Skin of body (tissue), 1 donor: ENCODE measurements at regions not wholly inside any gene's neighbourhood (a gene's known extent, or its start where the extent isn't known, plus 50 kb on each side); places are given as distances from the start of the nearest gene placed in this dataset.

ENCODE experiments used
- DNase-seq: peaks from one replicate; lab custom pipeline; 2025; lab: John Stamatoyannopoulos, UW

DNA sequence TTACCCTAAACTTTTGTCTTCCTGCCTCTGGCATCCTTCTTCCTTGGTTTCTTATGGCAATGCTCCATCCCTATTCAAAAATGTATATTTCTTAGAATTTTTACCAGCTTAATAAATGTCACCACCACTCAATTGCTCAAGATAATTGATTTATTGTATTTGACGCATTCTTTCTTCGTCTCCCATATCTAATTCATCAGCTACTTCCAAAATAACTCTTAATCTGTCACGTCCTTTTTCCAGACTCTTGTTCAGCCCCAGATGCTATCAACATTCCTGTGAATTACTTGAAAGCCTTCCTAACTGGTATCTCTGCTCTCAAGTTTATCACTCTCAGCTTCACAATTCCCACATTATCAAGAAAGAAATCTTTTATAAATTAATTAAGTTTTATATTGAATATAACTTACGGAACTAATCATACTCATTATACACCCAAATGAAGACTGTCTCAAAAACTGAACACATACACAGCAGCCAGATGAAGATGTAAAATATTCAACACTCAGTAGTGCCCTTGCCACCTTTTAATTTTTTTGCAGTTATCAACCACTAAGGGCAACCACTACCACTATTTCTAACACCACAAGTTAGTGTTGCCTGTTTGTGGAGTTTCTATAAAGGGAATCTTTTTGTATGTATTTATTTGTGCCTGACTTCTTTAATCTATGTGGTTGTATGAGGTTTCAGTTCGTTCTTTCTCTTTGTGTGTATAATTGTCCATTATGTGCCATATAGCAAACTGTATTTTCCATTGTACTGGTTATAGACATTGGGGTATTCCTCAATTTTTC is 2295.4 kb downstream of the PCDH9 start:
- DNase-seq: no peak

DNA sequence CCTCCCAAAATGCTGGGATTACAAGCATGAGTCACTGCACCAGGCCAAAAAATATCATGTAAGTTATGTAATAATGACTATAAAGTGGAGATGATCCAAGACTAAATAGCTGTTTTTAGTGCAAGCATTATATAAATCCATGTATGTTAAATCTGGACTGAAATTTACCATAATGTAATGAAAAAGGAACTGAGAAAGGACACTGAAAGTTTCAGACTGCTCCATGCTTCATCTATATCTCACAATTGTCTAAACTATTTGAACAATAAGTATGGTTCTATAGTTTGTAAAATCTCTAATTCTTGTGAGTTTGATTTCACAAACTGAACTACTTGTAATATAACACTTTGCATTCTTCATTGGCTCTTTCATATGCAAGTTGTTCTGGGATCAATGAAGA is 2299.5 kb downstream of the PCDH9 start:
- DNase-seq: no peak

DNA sequence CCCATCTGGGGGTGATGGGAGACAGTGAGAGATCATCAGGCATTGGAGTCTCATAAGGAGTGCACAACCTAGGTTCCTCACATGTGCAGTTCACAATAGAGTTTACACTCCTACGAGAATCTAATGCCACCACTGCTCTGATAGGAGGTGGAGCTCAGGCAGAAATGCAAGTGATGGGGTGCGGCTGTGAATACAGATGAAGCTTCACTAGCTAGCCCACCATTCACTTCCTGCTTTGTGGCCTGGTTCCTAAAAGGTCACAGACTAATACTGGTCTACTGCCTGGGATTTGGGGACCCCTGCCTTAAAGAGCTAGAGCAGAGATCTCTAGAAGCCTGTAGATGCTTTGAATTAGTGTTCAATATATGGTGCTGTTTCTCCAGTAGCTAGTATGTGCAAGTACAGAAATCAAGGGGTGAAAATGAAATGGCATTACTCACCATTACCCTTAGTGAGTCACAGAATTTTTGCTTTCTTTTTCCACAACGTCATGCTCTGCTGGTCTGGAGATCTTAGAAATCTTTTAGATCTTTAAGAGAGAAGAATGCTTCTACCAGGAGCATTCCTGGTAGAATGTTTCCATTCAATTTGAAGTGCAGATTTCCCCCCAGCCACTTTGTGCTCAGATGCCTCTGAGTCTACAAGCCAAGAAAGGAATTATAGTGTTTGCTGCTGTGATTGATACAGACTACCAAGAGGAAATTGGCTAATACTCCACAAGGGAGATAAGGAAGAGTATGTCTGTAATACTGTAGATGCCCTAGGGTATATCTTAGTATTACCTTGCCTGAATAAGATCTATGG is 2301.2 kb downstream of the PCDH9 start:
- DNase-seq: no peak

DNA sequence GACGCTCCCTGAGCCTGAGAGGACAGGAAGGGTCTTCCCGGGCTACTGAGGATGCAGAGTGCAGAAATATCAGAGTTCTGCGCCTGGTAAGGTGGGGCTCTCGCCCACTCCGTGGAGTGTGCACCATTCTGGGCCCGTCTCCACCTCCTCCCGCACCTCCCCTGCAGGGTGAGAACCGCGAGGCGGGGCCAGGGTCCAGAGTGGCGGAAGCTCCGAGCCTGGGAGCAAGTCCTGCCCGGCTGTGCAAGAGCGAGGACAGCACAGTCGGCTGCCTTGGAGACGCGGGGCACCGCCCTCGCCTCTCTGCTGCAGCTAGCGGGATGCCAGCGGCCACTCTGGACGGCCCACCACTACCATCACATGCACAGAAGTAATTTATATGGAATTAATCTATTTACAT is 2304.4 kb downstream of the PCDH9 start:
- no peak for DNase-seq

DNA sequence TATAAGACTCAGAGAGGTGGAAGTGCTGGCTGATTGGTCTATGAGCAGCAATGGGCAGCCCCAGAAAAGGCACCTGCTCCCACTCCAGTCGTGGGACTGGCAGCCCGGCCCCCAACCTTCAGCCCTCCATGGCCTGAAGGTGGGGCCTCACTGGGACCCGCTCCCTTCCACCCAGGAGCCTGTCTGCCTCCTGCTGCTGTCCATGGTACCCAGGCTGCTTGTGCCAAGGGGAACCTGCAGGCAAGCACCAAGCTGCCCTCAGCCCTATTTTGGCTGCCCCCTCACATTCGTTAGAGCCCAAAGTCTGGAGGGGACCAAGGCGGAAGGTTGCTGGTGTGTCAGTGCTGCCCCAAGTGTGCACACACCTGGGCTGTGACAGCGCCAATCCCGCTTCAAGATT is 2304.9 kb downstream of the PCDH9 start:
- no peak for DNase-seq

DNA sequence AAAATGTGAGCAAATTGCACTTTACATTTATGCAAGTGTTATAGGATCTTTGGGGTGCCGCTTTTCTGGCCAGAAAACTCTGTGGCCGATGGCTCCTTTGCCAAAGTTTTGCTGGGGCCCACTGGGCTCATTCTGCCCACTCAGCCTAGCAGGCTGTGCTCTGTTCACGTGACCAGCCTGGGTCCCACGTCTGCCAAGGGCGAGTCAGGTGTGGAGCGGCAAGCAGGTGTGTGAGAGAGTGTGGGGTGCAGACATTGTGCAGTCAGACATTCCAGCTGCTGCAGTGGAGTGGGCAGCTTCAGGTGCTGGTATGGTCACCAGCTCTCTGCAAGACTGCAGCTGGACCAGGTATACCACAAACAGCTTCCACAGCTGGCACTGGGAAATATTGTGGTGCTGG is 2305.7 kb downstream of the PCDH9 start:
- DNase-seq: no peak

DNA sequence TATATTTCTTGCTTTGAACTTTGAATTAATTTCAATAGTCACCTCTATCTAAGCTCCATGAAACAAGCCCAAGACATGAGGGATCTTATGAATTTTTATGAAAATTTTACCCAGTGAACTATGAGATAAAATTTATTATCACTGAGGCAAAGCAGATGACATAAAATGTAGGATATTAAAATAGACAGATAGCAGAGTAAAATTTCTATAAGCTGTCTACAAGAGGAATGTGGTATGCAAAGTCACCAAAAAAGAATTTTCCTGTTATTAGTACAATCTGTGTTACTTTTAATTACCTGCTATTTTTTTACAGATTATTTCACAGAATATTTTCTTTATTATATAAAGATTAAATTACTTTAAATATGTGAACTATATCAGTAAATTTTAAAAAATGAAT is 2312.6 kb downstream of the PCDH9 start:
- DNase-seq: no peak

DNA sequence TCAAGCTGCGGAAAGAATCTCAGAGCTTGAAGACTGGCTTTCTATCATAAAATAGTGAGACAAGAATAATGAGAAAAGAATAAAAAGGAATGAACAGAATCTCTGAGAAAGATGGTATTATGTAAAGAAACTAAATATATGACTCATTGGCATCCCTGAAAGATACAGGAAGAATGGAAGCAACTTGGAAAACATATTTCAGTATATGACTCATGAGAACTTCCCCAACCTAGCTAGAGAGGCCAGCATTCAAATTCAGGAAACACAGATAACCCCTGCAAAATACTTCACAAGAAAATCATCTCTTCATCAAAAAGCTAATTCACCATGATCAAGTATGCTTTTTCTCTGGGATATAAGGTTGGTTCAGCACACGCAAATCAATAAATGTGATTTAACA is 2318.0 kb downstream of the PCDH9 start:
- DNase-seq: no peak

DNA sequence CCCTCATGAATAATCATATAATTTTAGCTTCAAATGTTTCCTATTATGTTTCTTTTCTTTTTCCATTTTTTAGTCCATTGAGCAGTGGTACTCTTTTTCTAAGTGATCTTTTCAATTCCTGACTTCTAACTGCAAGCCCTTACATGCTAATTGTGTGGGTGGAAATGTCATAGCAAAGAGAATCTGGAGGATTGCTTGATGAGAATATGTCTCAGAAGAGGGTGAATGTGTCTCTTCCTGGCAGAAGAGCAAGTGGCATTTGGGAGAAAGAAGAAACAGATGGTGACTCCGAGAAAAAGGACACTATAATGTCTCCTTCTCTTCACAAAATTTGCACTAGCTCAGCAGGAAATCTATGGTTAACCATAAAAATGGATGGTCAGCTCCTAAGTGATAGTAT is 2320.0 kb downstream of the PCDH9 start:
- no peak for DNase-seq

DNA sequence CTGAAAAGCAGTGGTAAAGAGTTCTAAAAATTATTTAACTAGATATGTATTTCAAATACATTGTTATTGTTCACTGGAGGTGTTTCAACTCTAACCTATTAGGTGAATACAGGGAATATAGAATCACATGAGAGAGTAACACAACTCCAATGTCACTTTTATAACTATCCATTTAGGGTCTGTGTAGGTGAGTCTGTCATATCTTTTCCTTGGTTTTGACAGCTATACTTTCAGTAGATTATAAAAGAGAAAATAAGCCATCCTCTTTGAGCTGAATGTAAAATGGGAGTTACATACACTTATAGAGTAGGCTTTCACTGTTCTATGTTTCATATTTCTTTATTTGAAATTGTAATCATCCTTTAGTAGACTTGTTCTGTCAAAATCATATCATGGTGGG is 2321.0 kb downstream of the PCDH9 start:
- DNase-seq: no peak

DNA sequence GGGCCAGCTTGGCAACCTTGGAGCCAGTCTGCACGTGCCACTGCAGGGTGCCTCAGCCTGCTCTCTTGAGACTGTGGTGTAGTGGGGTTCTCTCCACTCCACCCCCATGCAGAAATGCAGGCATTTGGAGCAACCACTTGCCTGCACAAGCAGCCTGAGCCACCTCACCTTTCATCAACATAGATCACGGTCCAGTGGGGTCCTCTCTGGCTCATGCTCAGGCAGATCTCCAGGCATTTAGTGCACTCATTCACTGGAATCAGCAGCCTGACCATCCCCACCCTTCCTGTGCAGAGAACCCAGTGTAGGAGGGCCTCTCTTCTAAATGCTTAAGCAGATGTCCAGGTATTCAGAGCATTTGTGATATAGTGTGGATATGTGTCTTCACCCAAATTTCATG is 2330.1 kb downstream of the PCDH9 start:
- DNase-seq: no peak

DNA sequence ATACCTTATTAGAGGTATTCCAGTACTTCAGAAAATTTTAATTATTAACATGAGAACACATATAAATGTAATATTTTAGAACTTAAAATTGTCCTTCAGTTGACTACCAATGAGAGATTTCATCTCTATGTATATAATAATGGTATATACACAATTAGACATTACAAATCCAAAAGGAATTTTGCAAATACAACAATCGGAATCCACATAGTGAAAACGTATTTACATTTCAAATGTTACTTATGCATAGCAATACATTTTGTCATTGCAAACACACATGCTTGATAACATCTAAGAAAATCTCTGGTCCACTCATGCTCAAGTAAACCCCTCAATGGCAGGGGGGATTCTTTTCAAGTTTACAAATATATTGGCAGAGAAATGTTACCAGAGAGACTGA is 2345.2 kb downstream of the PCDH9 start:
- no peak for DNase-seq

DNA sequence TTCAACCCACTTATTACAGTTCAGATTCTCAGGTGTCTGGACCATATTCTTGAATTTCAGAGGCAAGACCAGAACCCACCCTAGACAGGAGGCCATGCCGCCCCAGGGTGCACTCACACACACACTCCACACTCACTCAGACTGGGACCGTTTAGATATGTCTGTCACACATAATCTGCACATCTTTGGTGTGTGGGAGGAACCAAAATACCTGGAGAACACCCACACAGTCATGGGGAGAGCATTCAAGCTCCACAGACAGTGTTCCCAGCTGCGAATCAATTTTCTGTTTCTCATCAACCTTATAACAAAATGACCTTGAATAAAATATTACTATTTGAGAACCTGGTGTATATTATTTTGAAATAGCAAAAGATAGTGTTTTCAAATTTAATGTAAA is 2353.0 kb downstream of the PCDH9 start:
- DNase-seq: no peak

DNA sequence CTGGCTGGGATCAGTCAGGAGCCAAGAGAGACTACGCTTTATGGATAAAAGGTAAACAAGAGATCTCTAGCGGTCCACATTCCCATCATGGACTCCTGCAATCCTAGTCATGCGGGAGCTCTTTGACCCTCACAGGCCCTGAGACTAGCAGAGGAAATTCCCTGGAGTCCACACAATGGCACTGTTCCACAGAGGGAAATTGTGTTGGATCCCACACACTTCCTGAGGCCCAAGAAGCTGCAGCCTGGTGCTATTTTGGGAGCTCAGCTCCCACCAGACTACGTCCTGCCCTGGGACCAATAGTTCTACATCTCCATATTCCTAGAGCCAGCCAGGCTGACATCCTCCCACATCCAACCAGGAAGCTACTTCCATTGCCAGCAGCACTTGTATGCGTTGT is 2358.4 kb downstream of the PCDH9 start:
- DNase-seq: no peak

DNA sequence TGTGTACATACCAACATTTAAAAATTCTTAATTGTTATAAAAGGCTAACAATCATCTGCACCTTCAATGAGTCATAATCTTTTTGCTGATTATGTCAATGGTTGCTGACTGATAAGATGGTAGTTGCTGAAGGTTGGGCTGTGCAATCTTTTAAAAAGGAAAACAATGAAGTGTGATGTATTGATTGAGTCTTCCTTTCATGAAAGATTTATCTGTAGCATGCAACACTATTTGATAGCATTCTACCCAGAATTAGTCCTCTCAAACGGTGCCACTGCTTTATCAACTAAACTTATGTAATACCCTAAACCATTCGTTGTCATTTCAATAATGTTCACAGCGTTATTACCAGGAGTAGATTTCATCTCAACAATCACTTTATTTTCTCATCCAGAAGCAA is 2360.6 kb downstream of the PCDH9 start:
- DNase-seq: no peak

DNA sequence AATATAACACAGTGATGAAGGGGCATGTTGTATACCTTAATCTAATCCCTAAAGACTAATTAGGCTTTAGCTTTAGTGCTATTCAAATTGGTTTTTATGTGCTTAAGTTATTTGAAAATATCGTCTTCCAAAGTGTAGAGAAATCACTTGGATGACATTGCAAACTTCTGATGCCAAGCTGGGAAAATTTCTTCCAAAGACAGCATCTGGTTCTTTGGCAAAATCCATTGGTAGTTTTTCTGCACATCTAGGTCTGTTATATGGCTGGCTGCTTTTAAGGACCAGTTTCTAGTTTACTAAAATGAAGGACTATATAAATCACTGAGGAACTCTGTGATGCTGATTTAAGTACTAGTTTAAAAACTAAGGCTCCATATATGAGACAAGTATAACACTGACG is 2362.3 kb downstream of the PCDH9 start:
- DNase-seq: peak; percentile 2

DNA sequence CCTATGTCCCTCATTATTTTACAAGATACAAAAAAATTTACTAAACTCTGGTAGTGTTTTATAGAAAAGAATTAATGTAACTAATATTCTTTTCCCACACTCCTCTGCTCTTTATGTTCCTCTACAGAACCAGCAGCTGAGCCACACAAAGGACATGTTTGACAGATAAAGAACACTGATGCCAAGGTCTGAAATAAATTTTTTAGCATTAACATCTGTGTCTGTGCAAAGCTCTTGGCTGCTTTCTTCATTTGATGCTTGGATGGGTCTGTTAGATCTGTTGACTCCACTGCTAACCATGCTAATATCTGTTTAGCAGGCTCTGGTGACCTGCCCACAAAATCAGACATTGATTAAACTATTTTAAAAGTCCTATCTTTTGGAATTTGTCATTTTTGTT is 2363.8 kb downstream of the PCDH9 start:
- peak; percentile 14 for DNase-seq

DNA sequence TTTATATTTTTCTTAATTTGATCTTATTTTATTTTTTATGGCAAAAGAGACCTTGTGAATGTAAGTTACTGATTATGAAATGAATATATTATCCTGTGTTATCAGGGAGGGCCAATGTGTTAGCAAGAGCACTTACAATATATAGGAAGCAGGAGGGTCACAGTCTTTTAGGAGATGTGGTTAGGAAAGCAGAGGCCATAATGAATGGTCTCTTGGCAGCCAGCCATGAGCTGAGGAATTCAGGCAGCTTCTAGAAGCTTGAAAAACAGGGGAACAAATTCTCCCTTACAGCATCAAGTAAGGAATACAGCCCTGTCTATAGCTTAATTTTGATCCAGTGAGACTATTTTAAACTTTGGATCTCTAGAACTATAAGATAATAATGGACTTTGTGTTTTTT is 2374.6 kb downstream of the PCDH9 start:
- no peak for DNase-seq

DNA sequence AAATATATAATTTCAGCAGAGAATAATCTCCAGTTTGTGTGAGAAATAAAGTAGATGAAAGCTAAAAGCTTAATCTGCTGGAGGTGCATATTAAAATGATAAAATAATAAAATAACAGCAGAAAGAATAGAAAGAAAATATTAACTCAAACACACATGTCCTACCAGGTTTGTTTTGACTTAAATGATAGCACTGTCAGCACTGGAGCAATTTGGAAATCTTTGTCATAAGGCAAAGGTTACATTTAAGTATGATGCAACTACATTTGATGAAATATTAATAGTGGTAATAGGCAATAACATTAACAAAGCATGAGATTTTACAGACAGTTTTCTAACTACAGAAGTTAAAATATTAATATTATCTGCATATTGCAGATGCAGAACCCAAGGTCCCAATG is 2380.1 kb downstream of the PCDH9 start:
- DNase-seq: no peak

DNA sequence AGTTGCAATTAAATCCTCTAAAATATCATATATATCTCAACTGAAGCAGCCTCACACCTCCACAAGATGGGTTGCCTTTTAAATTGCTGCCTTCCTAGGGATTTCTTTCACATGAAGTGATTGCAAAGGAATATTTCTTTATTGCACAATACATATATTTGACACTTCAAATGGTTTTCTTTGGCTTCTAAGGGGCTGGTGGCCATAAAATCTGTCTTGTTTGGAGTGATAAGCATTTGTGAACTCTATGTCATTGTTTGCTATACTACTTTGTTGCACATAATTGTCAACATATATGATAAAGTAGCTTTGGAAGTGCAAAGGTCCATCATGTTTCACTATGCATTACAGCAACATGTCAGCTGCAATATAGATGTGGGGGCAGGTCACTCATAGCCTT is 2380.9 kb downstream of the PCDH9 start:
- no peak for DNase-seq

DNA sequence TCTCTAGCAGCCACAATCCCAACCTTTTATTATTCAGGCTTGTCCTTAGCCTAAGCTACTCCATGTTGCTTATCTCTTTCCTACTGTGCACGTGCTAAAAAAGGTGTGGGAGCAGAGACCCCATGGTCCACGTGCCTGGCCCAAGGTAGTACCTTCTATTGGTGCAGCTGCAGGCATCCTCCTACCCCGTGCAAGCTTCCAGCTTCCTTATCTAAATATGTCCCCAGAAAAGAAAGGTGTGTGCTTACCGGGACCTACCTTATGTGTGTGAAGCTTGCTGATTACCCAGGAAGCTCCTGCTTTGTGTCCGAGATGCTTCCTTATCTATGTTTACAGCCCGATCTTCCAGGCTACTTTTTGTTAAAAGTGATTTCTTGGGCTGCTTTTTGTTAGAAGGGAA is 2382.4 kb downstream of the PCDH9 start:
- DNase-seq: no peak

DNA sequence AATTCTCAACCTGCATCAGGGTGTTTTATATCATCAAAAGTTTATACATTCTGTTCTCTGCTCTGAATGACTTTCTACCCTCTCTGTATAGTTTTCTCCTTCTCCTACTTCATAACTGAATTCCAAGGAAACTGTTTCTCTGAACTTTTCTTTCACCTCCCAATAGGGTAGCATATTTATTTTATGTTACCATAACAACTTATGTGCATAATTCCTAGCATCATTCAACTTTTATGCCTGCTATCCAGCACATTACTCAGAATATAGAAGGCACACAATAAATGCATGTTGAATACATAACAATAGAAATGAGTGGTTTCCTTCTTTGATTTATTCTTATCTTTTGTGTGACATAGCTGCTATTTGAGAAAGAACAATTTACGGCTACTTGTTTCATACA is 2385.0 kb downstream of the PCDH9 start:
- DNase-seq: no peak

DNA sequence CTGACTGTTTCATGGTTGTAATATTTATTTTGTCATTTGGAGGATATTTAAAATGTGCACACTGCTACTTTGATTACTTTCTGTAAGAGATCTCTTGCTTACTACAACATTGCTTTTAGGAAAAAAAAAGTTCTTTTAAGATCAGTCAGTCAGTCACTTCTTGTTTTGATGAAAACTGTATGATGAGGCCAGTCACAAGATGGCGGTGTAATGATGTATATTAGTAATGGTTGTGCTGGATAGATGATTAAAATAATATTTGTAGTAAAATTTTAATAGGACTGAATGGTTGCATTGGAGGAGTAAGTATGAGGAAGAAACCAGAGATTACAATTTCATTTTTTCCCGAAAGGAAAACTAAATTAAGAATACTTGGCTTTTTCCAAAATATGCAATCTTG is 2411.1 kb downstream of the PCDH9 start:
- no peak for DNase-seq
